Body of pancreas (tissue), 4 donors: ENCODE measurements at regions not wholly inside any gene's neighbourhood (a gene's known extent, or its start where the extent isn't known, plus 50 kb on each side); places are given as distances from the start of the nearest gene placed in this dataset.

Experiments used
- ATAC-seq: fragments of 150-250 bp; one replicate; pipeline ENCODE4 v1.9.1; 2016
- DNase-seq, 4 donors: peaks; one replicate each; pipeline ENCODE4 v3.0.0-alpha.2; 2019
- H3K27ac ChIP-seq, 4 donors: fragments of 200-600 bp; sonication (generic); 1 replicate in 3 of 4; 2 replicates in 1 of 4; pipeline versions ENCODE4 v1.5.1 to v1.6.1; 2016 to 2019; ENCODE audit warnings: mild to moderate bottlenecking in 1 of 4, mixed read lengths in 1 of 4, moderate library complexity in 1 of 4
- H3K27me3 ChIP-seq, 2 donors: fragments of 200-600 bp; sonication (generic); one replicate each; pipeline ENCODE4 v1.6.0; 2016; ENCODE audit warnings: mild to moderate bottlenecking in 1 of 2
- H3K36me3 ChIP-seq, 2 donors: fragments of 200-600 bp; sonication (generic); replicated peaks in 1 of 2; 2 replicates each; pipeline ENCODE4 v1.5.1; 2016; ENCODE audit warnings: low read depth in 2 of 2; ENCODE audit not compliant: insufficient read depth in 1 of 2
- H3K4me1 ChIP-seq: fragments of 200-600 bp; sonication (generic); one replicate; pipeline ENCODE4 v1.6.0; 2016
- H3K4me3 ChIP-seq, 2 donors: fragments of 200-600 bp; sonication (generic); 1 replicate in 1 of 2; 2 replicates in 1 of 2; pipeline ENCODE4 v1.5.1; 2016 to 2019
- H3K9me3 ChIP-seq, 3 donors: fragments of 200-600 bp; sonication (generic); 1 replicate in 2 of 3; 2 replicates in 1 of 3; pipeline ENCODE4 v1.5.1; 2016
- CTCF ChIP-seq, 7 experiments: fragments of 450-650 bp in 4 of 7; fragments of 200-600 bp in 3 of 7; sonication (generic) in 3 of 7; IDR thresholded peaks; one replicate each; pipeline ENCODE4 v1.5.1; 2016 to 2019; ENCODE audit warnings: antibody characterized with exemption in 7 of 7
- POLR2A ChIP-seq, 3 donors: fragments of 450-650 bp; IDR thresholded peaks; one replicate each; pipeline ENCODE4 v1.6.1; 2016; ENCODE audit warnings: antibody characterized with exemption in 3 of 3, mild to moderate bottlenecking in 2 of 3
- WGBS, 2 donors: methylation state at CpG; one replicate each; pipeline ENCODE4 v1.1.5; 2017; 5-methylcytosine and 5-hydroxymethylcytosine counted together
- intact Hi-C: fragments of 100-400 bp; cut with DNase I; formaldehyde crosslinking; loops from one replicate; pipeline ENCODE4 v1.15.1; 2023

GRCh38 chr12:16984484-16984883, 378.5 kb upstream of the LMO3 start:
- Histone ChIP-seq H3K9me3 (no peaks in the 10 kb centered on the region), H3K27me3 (no peaks in the 10 kb centered on the region), H3K4me3 (no peak overlapping the region), H3K36me3 (no peaks in the 10 kb centered on the region), H3K27ac (no peak overlapping the region), H3K4me1 (no peaks in the 10 kb centered on the region)
- DNase-seq: no peak
- ATAC-seq: no peak
- intact Hi-C loops: no loop called here
- WGBS, 2 donors: 67 to 71% methylated on average over 3 of the region's 3 CpGs
- TF ChIP-seq POLR2A (IDR thresholded peaks at IDR 0.05): no peak
- no peak for TF ChIP-seq CTCF (IDR thresholded peaks at IDR 0.05)

GRCh38 chr12:16972923-16973770, 367.2 kb upstream of the LMO3 start:
- 78 to 90% methylated on average over 4 to 5 of the region's 5 CpGs for WGBS, 2 donors
- H3K4me3 ChIP-seq: no peak overlapping the region
- H3K27ac ChIP-seq: no peak overlapping the region
- no peaks in the 10 kb centered on the region for H3K4me1 ChIP-seq
- H3K36me3 ChIP-seq: no peaks in the 10 kb centered on the region
- TF ChIP-seq CTCF (IDR thresholded peaks at IDR 0.05): no peak
- no peak for TF ChIP-seq POLR2A (IDR thresholded peaks at IDR 0.05)
- no peaks in the 10 kb centered on the region for H3K27me3 ChIP-seq
- no peak for ATAC-seq
- intact Hi-C loops: no loop called here
- H3K9me3 ChIP-seq: no peaks in the 10 kb centered on the region
- DNase-seq: no peak

GRCh38 chr12:16962889-16963288, 356.9 kb upstream of the LMO3 start:
- 78 to 85% methylated on average over 2 of the region's 2 CpGs for WGBS, 2 donors
- Histone ChIP-seq H3K36me3 (no peaks in the 10 kb centered on the region), H3K4me3 (no peak overlapping the region), H3K27me3 (no peaks in the 10 kb centered on the region), H3K4me1 (no peaks in the 10 kb centered on the region), H3K27ac (no peak overlapping the region), H3K9me3 (no peaks in the 10 kb centered on the region)
- intact Hi-C loops: no loop called here
- DNase-seq (no peak), ATAC-seq (no peak)
- TF ChIP-seq POLR2A (IDR thresholded peaks at IDR 0.05) (no peak), CTCF (IDR thresholded peaks at IDR 0.05) (no peak)

GRCh38 chr12:16955083-16955657, 349.2 kb upstream of the LMO3 start:
- Histone ChIP-seq H3K4me1 (no peaks in the 10 kb centered on the region), H3K27me3 (no peaks in the 10 kb centered on the region), H3K4me3 (no peak overlapping the region), H3K36me3 (no peaks in the 10 kb centered on the region), H3K9me3 (no peaks in the 10 kb centered on the region), H3K27ac (no peak overlapping the region)
- intact Hi-C loops: no loop called here
- 76 to 82% methylated on average over 5 of the region's 5 CpGs for WGBS, 2 donors
- TF ChIP-seq CTCF (IDR thresholded peaks at IDR 0.05) (no peak), POLR2A (IDR thresholded peaks at IDR 0.05) (no peak)
- no peak for ATAC-seq
- DNase-seq: no peak
